Spleen (tissue), 11 donors: ENCODE measurements at regions not wholly inside any gene's neighbourhood (a gene's known extent, or its start where the extent isn't known, plus 50 kb on each side); places are given as distances from the start of the nearest gene placed in this dataset.

Experiments
- DNase-seq: peaks from one replicate; pipeline ENCODE4 v3.0.0-alpha.2; 2020
- H3K27ac ChIP-seq, 8 donors: fragments of 200-600 bp; sonication (generic) in 7 of 8; 1 replicate in 4 of 8; 2 replicates in 4 of 8; pipeline versions ENCODE4 v1.5.0 to v1.8.0; 2016 to 2021; ENCODE audit warnings: inconsistent platforms in 4 of 8, mild to moderate bottlenecking in 4 of 8, moderate library complexity in 1 of 8
- H3K27me3 ChIP-seq, 7 donors: fragments of 200-600 bp; sonication (generic) in 6 of 7; replicated peaks in 1 of 7; 1 replicate in 4 of 7; 2 replicates in 3 of 7; pipeline versions ENCODE4 v1.5.0 to v1.8.0; 2016 to 2021; ENCODE audit warnings: inconsistent platforms in 3 of 7, mild to moderate bottlenecking in 1 of 7
- H3K36me3 ChIP-seq, 6 donors: fragments of 200-600 bp; sonication (generic) in 5 of 6; 1 replicate in 4 of 6; 2 replicates in 2 of 6; pipeline versions ENCODE4 v1.5.0 to v1.8.0; 2016 to 2021; ENCODE audit warnings: inconsistent platforms in 2 of 6
- H3K4me1 ChIP-seq, 6 donors: fragments of 200-600 bp; sonication (generic) in 5 of 6; 1 replicate in 3 of 6; 2 replicates in 3 of 6; pipeline versions ENCODE4 v1.5.0 to v1.8.0; 2016 to 2021; ENCODE audit warnings: inconsistent platforms in 3 of 6
- H3K4me3 ChIP-seq, 8 donors: fragments of 200-600 bp; sonication (generic) in 7 of 8; 1 replicate in 4 of 8; 2 replicates in 4 of 8; pipeline versions ENCODE4 v1.5.0 to v1.8.0; 2016 to 2021; ENCODE audit warnings: inconsistent platforms in 4 of 8, mild to moderate bottlenecking in 4 of 8, moderate library complexity in 2 of 8
- H3K9me3 ChIP-seq, 8 donors: fragments of 200-600 bp; sonication (generic) in 7 of 8; 1 replicate in 4 of 8; 2 replicates in 4 of 8; pipeline versions ENCODE4 v1.5.0 to v1.8.0; 2016 to 2021; ENCODE audit warnings: inconsistent platforms in 4 of 8
- CTCF ChIP-seq, 11 experiments: fragments of 200-600 bp in 7 of 11; fragments of 450-650 bp in 4 of 11; sonication (generic) in 4 of 11; IDR thresholded peaks in 8 of 11; conservative IDR thresholded peaks in 3 of 11; 1 replicate in 7 of 11; 2 replicates in 4 of 11; pipeline versions ENCODE4 v1.4.0 to v1.8.0; 2016 to 2021; ENCODE audit warnings: antibody characterized with exemption in 11 of 11, inconsistent platforms in 4 of 11, mild to moderate bottlenecking in 1 of 11
- POLR2A ChIP-seq, 3 donors: fragments of 450-650 bp; IDR thresholded peaks; one replicate each; pipeline ENCODE4 v1.5.1; 2017; ENCODE audit warnings: antibody characterized with exemption in 3 of 3, mild to moderate bottlenecking in 1 of 3
- POLR2AphosphoS5 ChIP-seq, 3 donors: sonication (generic); formaldehyde crosslinking; IDR thresholded peaks; one replicate each; pipeline ENCODE4 v1.5.1; 2017; ENCODE audit warnings: antibody characterized with exemption in 3 of 3
- WGBS, 5 donors: extraction: QIAGEN DNeasy Blood & Tissue Kit in 3 of 5; methylation state at CpG; one replicate each; pipeline versions ENCODE4 v1.1.5 to v1.1.7; 2013 to 2018; 5-methylcytosine and 5-hydroxymethylcytosine counted together
- intact Hi-C: fragments of 100-400 bp; cut with DNase I; formaldehyde crosslinking; loops from one replicate; pipeline ENCODE4 v1.15.0; 2023; ENCODE audit warnings: low total_unique reads
- donor health status: healthy with polysubstance abuse.
- donor health status: DM: no; HTN: no; CAD: no; lungs with moderate emphysema.
- donor health status: DM: no; HTN: no; CAD: no.
- donor health status: Bipolar disorder and iron deficiency.
- donor health status: healthy.
- donor health status: DM: no; HTN: no; CAD: no.
- donor health status: DM: yes; HTN: yes; CAD: no.

DNA sequence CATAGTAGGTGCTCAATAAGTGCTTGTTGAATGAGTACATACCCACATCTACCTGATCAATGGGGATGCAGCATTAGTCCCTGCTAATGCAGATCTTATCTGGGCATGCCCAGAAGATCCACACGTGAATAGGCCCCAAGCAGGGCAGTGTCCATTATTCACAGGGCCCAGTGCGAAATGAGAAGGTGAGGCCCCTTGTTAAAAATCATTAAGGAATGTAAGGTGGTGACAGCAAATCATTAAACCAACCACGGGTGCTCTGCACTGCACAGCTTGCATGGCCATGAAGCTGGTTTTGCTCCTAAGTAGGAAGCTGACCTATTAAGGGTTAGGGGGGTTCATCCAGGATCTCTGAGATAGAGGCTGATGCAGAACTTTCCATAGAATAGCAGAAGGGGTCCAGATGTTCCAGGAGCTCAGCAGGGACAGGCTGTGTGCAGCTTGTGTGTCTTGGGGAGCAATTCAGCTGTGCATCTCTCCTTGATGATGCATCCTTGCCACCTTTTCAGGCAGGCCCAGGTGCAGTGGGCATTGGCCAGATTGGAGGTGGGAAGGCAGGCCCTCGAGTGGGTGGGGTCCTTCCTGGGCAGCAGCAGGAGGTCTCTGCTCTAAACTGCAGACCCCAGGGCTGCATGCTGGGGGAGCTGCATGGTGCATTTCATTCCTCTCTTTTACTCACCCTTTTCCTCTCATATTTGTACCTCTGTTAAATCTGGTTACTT lies 231.3 kb upstream of the PWP1 start:
- peaks cover 0 to 10% (median 0%) of the 10 kb centered on the region in 8 donors for H3K9me3 ChIP-seq
- no peak overlapping the region for H3K4me3 ChIP-seq
- no peak overlapping the region for H3K27ac ChIP-seq
- intact Hi-C loops, result no loop called here
- peak; percentile 56 for DNase-seq
- 65 to 85% (median 74%) methylated on average over 4 of the region's 4 CpGs for whole genome bisulfite sequencing, 5 donors
- TF ChIP-seq POLR2AphosphoS5 (IDR thresholded peaks at IDR 0.05) (no peak), POLR2A (IDR thresholded peaks at IDR 0.05) (no peak), CTCF (IDR thresholded peaks at IDR 0.05 in 8 of 11, conservative IDR thresholded peaks at IDR 0.05 in 3 of 11) (no peak)
- H3K36me3 ChIP-seq, result no peaks in the 10 kb centered on the region
- H3K27me3 ChIP-seq, result no peaks in the 10 kb centered on the region
- H3K4me1 ChIP-seq, result no peaks in the 10 kb centered on the region

- intact Hi-C loops, result no loop called here
- TF ChIP-seq POLR2A (IDR thresholded peaks at IDR 0.05) (no peak), POLR2AphosphoS5 (IDR thresholded peaks at IDR 0.05) (no peak), CTCF (IDR thresholded peaks at IDR 0.05 in 8 of 11, conservative IDR thresholded peaks at IDR 0.05 in 3 of 11) (no peak)
- Histone ChIP-seq H3K9me3 (peaks cover 0 to 17% (median 0%) of the 10 kb centered on the region in 8 donors), H3K27me3 (no peaks in the 10 kb centered on the region), H3K27ac (no peak overlapping the region), H3K4me3 (no peak overlapping the region), H3K4me1 (no peaks in the 10 kb centered on the region), H3K36me3 (no peaks in the 10 kb centered on the region)
- peak; percentile 29 for DNase-seq
- WGBS, 5 donors, result 83 to 95% (median 90%) methylated on average over 11 of the region's 11 CpGs
These were observed 228.2 kb upstream of the PWP1 start for GRCh38 chr12:107457362-107457935.

DNA sequence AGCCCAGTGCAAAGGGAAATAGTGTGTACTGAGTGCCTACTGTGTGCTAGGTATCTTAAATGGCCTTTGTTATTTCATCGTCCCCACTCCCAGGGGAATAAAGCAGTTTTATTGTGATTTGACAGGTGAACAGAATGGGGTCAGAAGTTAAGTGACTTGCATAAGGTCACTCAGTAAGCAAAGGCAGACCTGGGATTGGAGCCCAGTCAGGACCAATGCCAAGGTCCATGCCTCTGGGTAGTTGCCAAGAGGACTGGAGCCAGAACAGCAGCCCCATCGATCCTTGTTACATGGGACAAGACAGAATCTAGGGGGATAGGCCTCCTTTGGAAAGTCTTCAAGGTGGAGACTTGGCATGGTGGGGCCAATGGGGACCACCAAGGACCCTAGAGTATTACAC lies 227.4 kb upstream of the PWP1 start:
- Histone ChIP-seq H3K4me3 (no peak overlapping the region), H3K4me1 (no peaks in the 10 kb centered on the region), H3K36me3 (no peaks in the 10 kb centered on the region), H3K27ac (no peak overlapping the region), H3K9me3 (peaks cover 0 to 12% (median 0%) of the 10 kb centered on the region in 8 donors), H3K27me3 (no peaks in the 10 kb centered on the region)
- DNase-seq, result peak; percentile 47
- WGBS, 5 donors, result 68 to 85% (median 73%) methylated on average over 2 of the region's 2 CpGs
- intact Hi-C loops, result no loop called here
- TF ChIP-seq POLR2A (IDR thresholded peaks at IDR 0.05) (no peak), CTCF (IDR thresholded peaks at IDR 0.05 in 8 of 11, conservative IDR thresholded peaks at IDR 0.05 in 3 of 11) (no peak), POLR2AphosphoS5 (IDR thresholded peaks at IDR 0.05) (no peak)

- H3K4me1 ChIP-seq, result no peaks in the 10 kb centered on the region
- H3K9me3 ChIP-seq, result peaks cover 0 to 7% (median 0%) of the 10 kb centered on the region in 8 donors
- intact Hi-C loops, result no loop called here
- DNase-seq, result peak; percentile 5
- no peaks in the 10 kb centered on the region for H3K36me3 ChIP-seq
- no peak for TF ChIP-seq CTCF (IDR thresholded peaks at IDR 0.05 in 8 of 11, conservative IDR thresholded peaks at IDR 0.05 in 3 of 11)
- no peak for TF ChIP-seq POLR2AphosphoS5 (IDR thresholded peaks at IDR 0.05)
- no peak for TF ChIP-seq POLR2A (IDR thresholded peaks at IDR 0.05)
- no peak overlapping the region for H3K4me3 ChIP-seq
- no peak overlapping the region for H3K27ac ChIP-seq
- WGBS, 5 donors, result 92 to 100% (median 98%) methylated on average over 2 of the region's 2 CpGs
- H3K27me3 ChIP-seq, result no peaks in the 10 kb centered on the region
These were observed 226.6 kb upstream of the PWP1 start for GRCh38 chr12:107458990-107459389.
